HG02885 (cell line): ENCODE measurements at regions not wholly inside any gene's neighbourhood (a gene's known extent, or its start where the extent isn't known, plus 50 kb on each side); places are given as distances from the start of the nearest gene placed in this dataset.

Experiments used
- ATAC-seq: cut with Tn5 transposase; IDR thresholded peaks from one replicate; pipeline ENCODE4 v1.9.1; 2021; ENCODE audit warnings: mild to moderate bottlenecking; ENCODE audit not compliant: unreplicated experiment, poor library complexity

GRCh38 chr9:20137425-20137824 lies 348.6 kb upstream of the SLC24A2 start:
- no peak for ATAC-seq

- no peak for ATAC-seq
These were observed 346.4 kb upstream of the SLC24A2 start for GRCh38 chr9:20135119-20135697.

- no peak for ATAC-seq
These were observed 336.9 kb upstream of the SLC24A2 start for GRCh38 chr9:20125727-20126126.

- ATAC-seq = no peak
These were observed 330.7 kb upstream of the SLC24A2 start for GRCh38 chr9:20119566-20119965.

- no peak for ATAC-seq
These were observed 329.1 kb upstream of the SLC24A2 start for GRCh38 chr9:20117986-20118385.

- ATAC-seq = no peak
These were observed 328.6 kb upstream of the SLC24A2 start for GRCh38 chr9:20117482-20117881.

GRCh38 chr9:20114974-20115373 lies 326.1 kb upstream of the SLC24A2 start:
- ATAC-seq = no peak

GRCh38 chr9:20112205-20112783 lies 323.5 kb upstream of the SLC24A2 start:
- no peak for ATAC-seq

- ATAC-seq = no peak
These were observed 322.5 kb upstream of the SLC24A2 start for GRCh38 chr9:20111173-20111843.

- ATAC-seq = no peak
These were observed 306.7 kb upstream of the SLC24A2 start for GRCh38 chr9:20095430-20096092.

GRCh38 chr9:20092561-20092960 lies 303.7 kb upstream of the SLC24A2 start:
- no peak for ATAC-seq

- ATAC-seq = no peak
These were observed 298.6 kb upstream of the SLC24A2 start for GRCh38 chr9:20087481-20087880.

- ATAC-seq = no peak
These were observed 297.0 kb upstream of the SLC24A2 start for GRCh38 chr9:20085842-20086241.

- ATAC-seq = no peak
These were observed 295.3 kb upstream of the SLC24A2 start for GRCh38 chr9:20084125-20084524.

GRCh38 chr9:20083390-20083789 lies 294.6 kb upstream of the SLC24A2 start:
- no peak for ATAC-seq

- ATAC-seq = no peak
These were observed 294.0 kb upstream of the SLC24A2 start for GRCh38 chr9:20082831-20083230.

GRCh38 chr9:20082406-20082805 lies 293.6 kb upstream of the SLC24A2 start:
- no peak for ATAC-seq

GRCh38 chr9:20078246-20078645 lies 289.4 kb upstream of the SLC24A2 start:
- ATAC-seq = no peak

- ATAC-seq = no peak
These were observed 285.5 kb upstream of the SLC24A2 start for GRCh38 chr9:20074291-20074690.

GRCh38 chr9:20070336-20070735 lies 281.5 kb upstream of the SLC24A2 start:
- ATAC-seq = no peak
